Ovary (tissue), 7 donors: ENCODE measurements at regions not wholly inside any gene's neighbourhood (a gene's known extent, or its start where the extent isn't known, plus 50 kb on each side); places are given as distances from the start of the nearest gene placed in this dataset.

Experiments
- DNase-seq, 5 donors: peaks; one replicate each; pipeline ENCODE4 v3.0.0-alpha.2; 2019 to 2020
- H3K27ac ChIP-seq, 2 donors: fragments of 200-600 bp; one replicate each; pipeline versions ENCODE4 v1.5.1 to v1.8.0; 2019 to 2022
- H3K27me3 ChIP-seq: fragments of 200-600 bp; one replicate; pipeline ENCODE4 v1.8.0; 2022
- H3K36me3 ChIP-seq: fragments of 200-600 bp; sonication (generic); one replicate; pipeline ENCODE4 v1.5.1; 2019
- H3K4me1 ChIP-seq: one replicate; pipeline ENCODE4 v1.8.1; 2013; ENCODE audit warnings: mild to moderate bottlenecking, moderate library complexity; ENCODE audit not compliant: insufficient read depth
- H3K4me3 ChIP-seq: fragments of 200-600 bp; sonication (generic); one replicate; pipeline ENCODE4 v1.5.1; 2017
- H3K9me3 ChIP-seq, 2 donors: fragments of 200-600 bp in 1 of 2; sonication (generic) in 1 of 2; one replicate each; pipeline versions ENCODE4 v1.5.1 to v1.8.1; 2013 to 2019; ENCODE audit warnings: mild to moderate bottlenecking in 1 of 2, moderate library complexity in 1 of 2
- EP300 ChIP-seq: sonication (generic); formaldehyde crosslinking; IDR thresholded peaks from one replicate; pipeline ENCODE4 v1.6.1; 2017; ENCODE audit warnings: antibody characterized with exemption
- POLR2A ChIP-seq: fragments of 450-650 bp; IDR thresholded peaks from one replicate; pipeline ENCODE4 v1.6.1; 2017; ENCODE audit warnings: antibody characterized with exemption, mild to moderate bottlenecking, moderate library complexity
- whole genome bisulfite sequencing, 3 donors: extraction: QIAGEN DNeasy Blood & Tissue Kit in 1 of 3; methylation state at CpG; one replicate each; pipeline versions ENCODE4 v1.1.5 to v1.1.7; 2013 to 2017; 5-methylcytosine and 5-hydroxymethylcytosine counted together
- intact Hi-C, 4 donors: fragments of 100-400 bp; cut with DNase I; formaldehyde crosslinking; loops; one replicate each; pipeline versions ENCODE4 v1.11.0 to v1.15.1; 2022 to 2023
- TF ChIP-seq, protein P1 (sequence below), 3 donors: fragments of 450-650 bp in 2 of 3; fragments of 200-600 bp in 1 of 3; IDR thresholded peaks; one replicate each; pipeline versions ENCODE4 v1.5.1 to v1.8.0; 2016 to 2022; ENCODE audit warnings: antibody characterized with exemption in 3 of 3, mild to moderate bottlenecking in 1 of 3
- donor health status: DM: no; HTN: no; CAD: no; lungs with moderate emphysema.
- donor health status: DM: no; HTN: no; CAD: no.
- donor health status: Bipolar disorder and iron deficiency.
- donor health status: DM: no; HTN: no; CAD: no.
- donor health status: DM: yes; HTN: yes; CAD: no.

DNA sequence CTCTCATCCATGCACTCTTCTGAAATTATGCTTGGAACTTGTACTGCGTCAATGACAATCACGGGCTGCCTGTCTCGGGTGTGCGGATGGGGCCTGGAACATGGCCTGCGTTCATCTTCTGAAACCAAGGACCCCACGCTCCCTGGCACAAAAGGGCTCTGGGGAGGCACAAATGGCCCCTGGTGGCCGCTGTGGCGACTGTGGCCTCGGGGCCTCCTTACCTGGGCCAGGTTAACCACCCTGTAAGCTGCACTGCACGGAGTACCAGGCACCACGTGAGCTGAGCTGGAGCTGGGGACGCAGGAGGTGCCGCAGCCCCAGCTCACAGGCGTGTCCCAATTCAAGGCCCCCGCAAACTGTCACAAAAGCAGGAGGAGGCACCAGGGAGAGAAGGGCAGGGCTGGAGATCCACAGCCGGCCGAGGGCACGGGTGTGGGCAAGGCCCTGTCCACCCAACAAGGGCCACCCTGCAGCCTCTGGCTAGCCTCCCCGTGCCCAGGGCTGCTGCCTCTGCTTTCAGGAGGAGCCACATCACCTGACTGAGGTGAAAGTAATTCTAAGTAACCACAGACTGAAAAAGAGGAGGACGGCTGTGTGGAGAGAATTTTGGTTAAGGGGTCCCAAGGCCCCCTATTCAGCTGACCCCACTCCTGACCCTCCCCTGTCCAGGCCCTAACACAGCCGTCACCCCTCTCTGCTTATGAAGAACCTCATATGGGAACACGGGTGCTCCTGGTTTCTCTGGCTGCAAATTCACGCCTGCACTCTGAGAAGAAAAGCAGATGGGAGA, 61.1 kb upstream of the GALNT9 start:
- TF ChIP-seq, protein P1, sequence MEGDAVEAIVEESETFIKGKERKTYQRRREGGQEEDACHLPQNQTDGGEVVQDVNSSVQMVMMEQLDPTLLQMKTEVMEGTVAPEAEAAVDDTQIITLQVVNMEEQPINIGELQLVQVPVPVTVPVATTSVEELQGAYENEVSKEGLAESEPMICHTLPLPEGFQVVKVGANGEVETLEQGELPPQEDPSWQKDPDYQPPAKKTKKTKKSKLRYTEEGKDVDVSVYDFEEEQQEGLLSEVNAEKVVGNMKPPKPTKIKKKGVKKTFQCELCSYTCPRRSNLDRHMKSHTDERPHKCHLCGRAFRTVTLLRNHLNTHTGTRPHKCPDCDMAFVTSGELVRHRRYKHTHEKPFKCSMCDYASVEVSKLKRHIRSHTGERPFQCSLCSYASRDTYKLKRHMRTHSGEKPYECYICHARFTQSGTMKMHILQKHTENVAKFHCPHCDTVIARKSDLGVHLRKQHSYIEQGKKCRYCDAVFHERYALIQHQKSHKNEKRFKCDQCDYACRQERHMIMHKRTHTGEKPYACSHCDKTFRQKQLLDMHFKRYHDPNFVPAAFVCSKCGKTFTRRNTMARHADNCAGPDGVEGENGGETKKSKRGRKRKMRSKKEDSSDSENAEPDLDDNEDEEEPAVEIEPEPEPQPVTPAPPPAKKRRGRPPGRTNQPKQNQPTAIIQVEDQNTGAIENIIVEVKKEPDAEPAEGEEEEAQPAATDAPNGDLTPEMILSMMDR (IDR thresholded peaks at IDR 0.05), result no peak
- TF ChIP-seq POLR2A, result no peak
- no peak for TF ChIP-seq EP300
- Histone ChIP-seq H3K36me3 (no peaks in the 10 kb centered on the region), H3K27ac (no peak overlapping the region), H3K9me3 (no peaks in the 10 kb centered on the region), H3K27me3 (no peaks in the 10 kb centered on the region), H3K4me1 (no peaks in the 10 kb centered on the region), H3K4me3 (no peak overlapping the region)
- 83 to 88% (median 86%) methylated on average over 23 of the region's 23 CpGs for WGBS, 3 donors
- intact Hi-C loops, result no loop called here
- DNase-seq, result no peak

DNA sequence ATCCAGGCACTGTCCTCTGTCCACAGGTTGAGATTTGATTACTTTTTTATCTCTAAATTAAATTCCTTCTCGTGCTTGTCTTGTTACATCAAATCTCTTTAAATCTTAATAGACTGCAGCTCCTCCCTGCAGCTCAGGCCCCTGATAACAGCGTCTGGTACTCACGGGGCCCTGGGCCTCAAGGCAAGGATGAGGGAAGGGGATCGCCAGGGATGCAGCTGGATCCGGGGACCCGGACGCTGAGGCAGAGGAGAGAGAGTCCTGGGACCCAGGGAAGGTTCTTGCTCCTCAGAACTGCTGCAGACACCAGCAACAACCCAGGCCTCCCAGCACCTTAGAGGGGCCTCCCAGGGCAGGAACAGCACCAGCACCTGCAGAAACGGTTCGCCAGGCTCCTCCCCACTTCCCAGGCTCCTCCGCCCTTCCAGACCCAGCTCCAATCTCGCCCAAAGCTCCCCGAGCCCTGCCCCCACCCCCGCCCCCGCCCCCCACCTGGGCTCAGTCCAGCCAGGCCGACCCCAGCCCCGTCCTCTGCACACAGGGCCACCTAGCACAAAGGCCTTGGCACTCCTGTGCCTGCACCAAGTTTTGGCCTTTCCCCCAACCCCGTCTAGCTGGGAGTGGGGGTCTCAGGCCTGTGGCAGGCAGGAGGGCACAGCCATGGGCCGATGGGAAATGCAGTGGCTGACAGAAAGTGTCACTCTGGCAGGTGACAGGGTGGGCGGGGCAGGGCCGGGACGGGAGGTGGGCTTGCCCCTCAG, 60.3 kb upstream of the GALNT9 start:
- Histone ChIP-seq H3K9me3 (no peaks in the 10 kb centered on the region), H3K4me3 (no peak overlapping the region), H3K36me3 (no peaks in the 10 kb centered on the region), H3K27ac (no peak overlapping the region), H3K27me3 (no peaks in the 10 kb centered on the region), H3K4me1 (no peaks in the 10 kb centered on the region)
- WGBS, 3 donors, result 23 to 34% (median 24%) methylated on average over 21 of the region's 21 CpGs
- DNase-seq, result no peak
- intact Hi-C loops, result no loop called here
- TF ChIP-seq POLR2A (no peak), EP300 (no peak)
- TF ChIP-seq, protein P1 (IDR thresholded peaks at IDR 0.05), result no peak

DNA sequence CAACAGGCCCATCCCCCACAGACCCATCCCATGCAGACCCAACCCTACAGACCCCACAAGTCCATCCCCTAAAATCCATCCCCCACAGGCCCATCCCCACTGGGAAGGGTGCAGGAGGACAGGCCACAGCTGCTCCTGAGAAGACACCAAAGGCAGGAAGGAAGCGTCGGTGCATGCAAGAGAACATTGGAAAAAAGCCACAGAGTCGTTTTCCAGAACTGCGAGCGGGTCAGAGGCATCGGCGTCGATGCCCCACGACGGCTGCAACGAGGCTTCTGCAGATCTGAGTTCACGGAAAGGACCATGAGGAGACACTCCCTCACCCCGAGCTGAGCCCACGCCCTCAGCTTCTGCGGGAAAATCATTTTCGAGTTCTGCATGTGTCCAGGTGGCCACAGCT, 59.6 kb upstream of the GALNT9 start:
- H3K4me1 ChIP-seq, result no peaks in the 10 kb centered on the region
- no peaks in the 10 kb centered on the region for H3K27me3 ChIP-seq
- TF ChIP-seq EP300 (no peak), POLR2A (no peak)
- TF ChIP-seq, protein P1 (IDR thresholded peaks at IDR 0.05), result no peak
- DNase-seq, result no peak
- H3K27ac ChIP-seq, result no peak overlapping the region
- intact Hi-C loops, result no loop called here
- H3K9me3 ChIP-seq, result no peaks in the 10 kb centered on the region
- H3K4me3 ChIP-seq, result no peak overlapping the region
- 25 to 41% (median 27%) methylated on average over 15 to 16 of the region's 16 CpGs for WGBS, 3 donors
- no peaks in the 10 kb centered on the region for H3K36me3 ChIP-seq

DNA sequence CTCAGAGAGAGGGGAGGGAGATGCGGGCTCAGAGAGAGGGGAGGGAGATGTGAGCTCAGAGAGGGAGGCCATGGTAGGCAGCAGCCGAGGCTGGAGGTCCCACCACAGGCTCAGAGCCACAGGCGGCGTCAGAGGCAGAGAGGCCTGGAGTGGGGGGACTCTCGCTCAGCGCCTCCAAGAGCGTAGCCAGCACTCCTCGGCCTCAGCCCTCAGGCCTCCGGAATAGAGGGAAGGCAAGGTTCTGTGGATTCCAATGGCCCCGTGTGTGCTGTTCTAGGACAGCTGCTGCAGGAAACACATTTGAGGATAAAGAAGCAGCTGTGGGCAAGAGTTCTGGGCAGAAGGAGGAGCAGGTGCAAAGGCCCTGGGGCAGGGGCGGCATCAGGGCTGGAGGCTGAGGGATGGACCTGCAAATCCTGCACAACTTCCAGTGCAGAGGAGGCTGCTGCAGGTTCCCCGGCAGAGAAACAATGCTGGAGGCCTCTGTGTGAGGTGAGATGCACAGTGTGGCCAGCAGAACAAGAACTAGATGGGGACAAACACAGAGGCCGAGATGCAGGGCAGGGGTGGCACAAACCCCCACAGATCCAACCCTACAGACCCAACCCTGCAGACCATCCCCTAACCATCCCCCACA, 59.1 kb upstream of the GALNT9 start:
- Histone ChIP-seq H3K9me3 (no peaks in the 10 kb centered on the region), H3K4me1 (no peaks in the 10 kb centered on the region), H3K36me3 (no peaks in the 10 kb centered on the region), H3K4me3 (no peak overlapping the region), H3K27me3 (no peaks in the 10 kb centered on the region), H3K27ac (no peak overlapping the region)
- TF ChIP-seq EP300, result no peak
- TF ChIP-seq, protein P1 (IDR thresholded peaks at IDR 0.05), result no peak
- TF ChIP-seq POLR2A, result no peak
- WGBS, 3 donors, result 56 to 63% (median 63%) methylated on average over 13 of the region's 13 CpGs
- intact Hi-C loops, result no loop called here
- no peak for DNase-seq
